Breast epithelium (tissue), 3 donors: ENCODE measurements at regions not wholly inside any gene's neighbourhood (a gene's known extent, or its start where the extent isn't known, plus 50 kb on each side); places are given as distances from the start of the nearest gene placed in this dataset.

Experiments
- CTCF ChIP-seq, 3 donors: fragments of 450-650 bp; IDR thresholded peaks; one replicate each; pipeline ENCODE4 v1.5.1; 2016 to 2017; ENCODE audit warnings: antibody characterized with exemption in 3 of 3, mild to moderate bottlenecking in 3 of 3, moderate library complexity in 3 of 3
- POLR2A ChIP-seq: fragments of 450-650 bp; IDR thresholded peaks from one replicate; pipeline ENCODE4 v1.6.1; 2016; ENCODE audit warnings: antibody characterized with exemption, mild to moderate bottlenecking, moderate library complexity

- TF ChIP-seq CTCF (IDR thresholded peaks at IDR 0.05) = no peak
- no peak for TF ChIP-seq POLR2A
These were observed 64.6 kb upstream of the SESN3 start for GRCh38 chr11:95295382-95296149.
